ENCODE measurements at regions not wholly inside any gene's neighbourhood (a gene's known extent, or its start where the extent isn't known, plus 50 kb on each side); places are given as distances from the start of the nearest gene placed in this dataset.

GRCh38 chr9:38318759-38319495 lies 73.6 kb upstream of the ALDH1B1 start:
- TF ChIP-seq, protein P1, sequence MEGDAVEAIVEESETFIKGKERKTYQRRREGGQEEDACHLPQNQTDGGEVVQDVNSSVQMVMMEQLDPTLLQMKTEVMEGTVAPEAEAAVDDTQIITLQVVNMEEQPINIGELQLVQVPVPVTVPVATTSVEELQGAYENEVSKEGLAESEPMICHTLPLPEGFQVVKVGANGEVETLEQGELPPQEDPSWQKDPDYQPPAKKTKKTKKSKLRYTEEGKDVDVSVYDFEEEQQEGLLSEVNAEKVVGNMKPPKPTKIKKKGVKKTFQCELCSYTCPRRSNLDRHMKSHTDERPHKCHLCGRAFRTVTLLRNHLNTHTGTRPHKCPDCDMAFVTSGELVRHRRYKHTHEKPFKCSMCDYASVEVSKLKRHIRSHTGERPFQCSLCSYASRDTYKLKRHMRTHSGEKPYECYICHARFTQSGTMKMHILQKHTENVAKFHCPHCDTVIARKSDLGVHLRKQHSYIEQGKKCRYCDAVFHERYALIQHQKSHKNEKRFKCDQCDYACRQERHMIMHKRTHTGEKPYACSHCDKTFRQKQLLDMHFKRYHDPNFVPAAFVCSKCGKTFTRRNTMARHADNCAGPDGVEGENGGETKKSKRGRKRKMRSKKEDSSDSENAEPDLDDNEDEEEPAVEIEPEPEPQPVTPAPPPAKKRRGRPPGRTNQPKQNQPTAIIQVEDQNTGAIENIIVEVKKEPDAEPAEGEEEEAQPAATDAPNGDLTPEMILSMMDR (IDR thresholded peaks at IDR 0.05; ENCODE audit: low read length): no peak
- TF ChIP-seq EZH2 (optimal IDR thresholded peaks at IDR 0.05; ENCODE audit: low read depth, low read length) (no peak), EZH2phosphoT487 (IDR thresholded peaks at IDR 0.05; ENCODE audit: low read length) (no peak)

All from MM.1S (cell line).